ENCODE measurements at regions not wholly inside any gene's neighbourhood (a gene's known extent, or its start where the extent isn't known, plus 50 kb on each side); places are given as distances from the start of the nearest gene placed in this dataset.

DNA sequence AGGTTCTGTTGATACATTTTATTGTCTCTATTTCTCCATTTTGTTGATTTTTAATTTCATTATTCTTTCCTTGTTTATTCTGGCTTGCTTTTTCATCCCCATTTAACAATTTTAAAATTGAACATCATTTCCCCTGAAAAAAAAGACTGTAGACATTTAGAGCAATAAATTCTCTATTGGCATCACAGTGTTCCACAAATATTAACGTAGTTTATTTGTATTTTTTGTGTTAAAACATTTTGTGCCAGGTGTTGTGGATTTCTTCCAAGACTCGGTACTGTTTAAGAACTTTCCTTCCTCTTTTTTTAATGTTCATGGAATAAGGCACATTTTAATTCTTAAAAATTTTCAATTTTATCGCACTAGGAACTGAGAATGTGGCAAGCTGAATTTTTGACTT, 156.1 kb upstream of the NPY start:
- DNase-seq (ENCODE audit: low read depth), result no peak
- TF ChIP-seq CTCF (IDR thresholded peaks at IDR 0.05; ENCODE audit: insufficient read depth, low read depth, low read length, missing control alignments), result no peak

GRCh38 chr7:24129597-24129996, 154.4 kb upstream of the NPY start:
- TF ChIP-seq CTCF (IDR thresholded peaks at IDR 0.05; ENCODE audit: insufficient read depth, low read depth, low read length, missing control alignments), result no peak
- DNase-seq (ENCODE audit: low read depth), result no peak
- H3K4me3 ChIP-seq (ENCODE audit: low read depth, low read length), result no peak overlapping the region

More for the DNA sequence above, 156.1 kb upstream of the NPY start:
- H3K4me3 ChIP-seq (ENCODE audit: low read depth, low read length), result no peak overlapping the region

GRCh38 chr7:24130631-24131030, 153.4 kb upstream of the NPY start:
- no peak for TF ChIP-seq CTCF (IDR thresholded peaks at IDR 0.05; ENCODE audit: insufficient read depth, low read depth, low read length, missing control alignments)
- no peak for DNase-seq (ENCODE audit: low read depth)

GRCh38 chr7:24133691-24134090, 150.3 kb upstream of the NPY start:
- H3K4me3 ChIP-seq (ENCODE audit: low read depth, low read length), result no peak overlapping the region
- peak; percentile 51 for DNase-seq (ENCODE audit: low read depth)

More at GRCh38 chr7:24130631-24131030, 153.4 kb upstream of the NPY start:
- no peak overlapping the region for H3K4me3 ChIP-seq (ENCODE audit: low read depth, low read length)

GRCh38 chr7:24134535-24134934, 149.5 kb upstream of the NPY start:
- no peak overlapping the region for H3K4me3 ChIP-seq (ENCODE audit: low read depth, low read length)
- DNase-seq (ENCODE audit: low read depth), result no peak
- no peak for TF ChIP-seq CTCF (IDR thresholded peaks at IDR 0.05; ENCODE audit: insufficient read depth, low read depth, low read length, missing control alignments)

More at GRCh38 chr7:24133691-24134090, 150.3 kb upstream of the NPY start:
- no peak for TF ChIP-seq CTCF (IDR thresholded peaks at IDR 0.05; ENCODE audit: insufficient read depth, low read depth, low read length, missing control alignments)

- TF ChIP-seq CTCF (IDR thresholded peaks at IDR 0.05; ENCODE audit: insufficient read depth, low read depth, low read length, missing control alignments), result no peak
- H3K4me3 ChIP-seq (ENCODE audit: low read depth, low read length), result no peak overlapping the region
- peak; percentile 76 for DNase-seq (ENCODE audit: low read depth)
Measured at GRCh38 chr7:24135003-24135817, 148.8 kb upstream of the NPY start.

- no peak for DNase-seq (ENCODE audit: low read depth)
- H3K4me3 ChIP-seq (ENCODE audit: low read depth, low read length), result no peak overlapping the region
- no peak for TF ChIP-seq CTCF (IDR thresholded peaks at IDR 0.05; ENCODE audit: insufficient read depth, low read depth, low read length, missing control alignments)
Measured at GRCh38 chr7:24137338-24137737, 146.7 kb upstream of the NPY start.

All from GM12865 (cell line).